ENCODE measurements at regions not wholly inside any gene's neighbourhood (a gene's known extent, or its start where the extent isn't known, plus 50 kb on each side); places are given as distances from the start of the nearest gene placed in this dataset.
A peak's percentile ranks its signal among the peaks of the same experiment; 100 is the strongest.

GRCh38 chr18:3379685-3380084 lies 70.3 kb upstream of the TGIF1 start:
- Histone ChIP-seq H3K27me3 (ENCODE audit: low read length) (no peaks in the 10 kb centered on the region), H3K9ac (ENCODE audit: low read length) (no peak overlapping the region), H4K20me1 (ENCODE audit: low read length) (no peaks in the 10 kb centered on the region), H3F3A (ENCODE audit: low read length, unreplicated experiment) (no peaks in the 10 kb centered on the region), H3K27ac (ENCODE audit: low read length) (no peak overlapping the region), H3K9me3 (ENCODE audit: low read length) (no peaks in the 10 kb centered on the region), H3K4me2 (ENCODE audit: low read length) (no peak overlapping the region), H3K79me2 (ENCODE audit: low read length) (no peaks in the 10 kb centered on the region), H2AFZ (ENCODE audit: low read length) (no peak overlapping the region), H3K4me3 (ENCODE audit: low read length) (no peak overlapping the region), H3K4me1 (ENCODE audit: insufficient read depth, low read length) (peaks cover 13% of the 10 kb centered on the region), H3K9me2 (replicated peaks; ENCODE audit: low read length) (no peaks in the 10 kb centered on the region), H3K36me3 (ENCODE audit: low read depth, low read length) (no peaks in the 10 kb centered on the region)
- intact Hi-C loops (cut with micrococcal nuclease) = no loop called here
- CTCF ChIA-PET = no interaction called here
- POLR2A ChIA-PET (ENCODE audit: unreplicated experiment) = no interaction called here
- ATAC-seq = no peak
- no peak for DNase-seq
- TF ChIP-seq EZH2 (IDR thresholded peaks at IDR 0.05; ENCODE audit: low read length, unreplicated experiment) (no peak), EZH2phosphoT487 (IDR thresholded peaks at IDR 0.05; ENCODE audit: borderline replicate concordance, low read length) (no peak), CTCF (conservative IDR thresholded peaks at IDR 0.05; ENCODE audit: low read depth, low read length) (no peak)
- BruUV-seq (replicated peaks) = no TSS peak

- H3K4me1 ChIP-seq (ENCODE audit: insufficient read depth, low read length) = peaks cover 20% of the 10 kb centered on the region
- H2AFZ ChIP-seq (ENCODE audit: low read length) = no peak overlapping the region
- intact Hi-C loops (cut with micrococcal nuclease) = no loop called here
- H3K4me2 ChIP-seq (ENCODE audit: low read length) = peak overlapping the region; percentile 32
- H3K79me2 ChIP-seq (ENCODE audit: low read length) = no peaks in the 10 kb centered on the region
- ChIA-PET POLR2A (ENCODE audit: unreplicated experiment) (no interaction called here), CTCF (interaction anchor here (0.5 to 0.6 kb wide), 3 partner anchors 29 to 287 kb away, joined by 5 to 10 read pairs (median 5); no protein-coding TSS in a partner anchor)
- TF ChIP-seq CTCF (conservative IDR thresholded peaks at IDR 0.05; ENCODE audit: low read depth, low read length) = peak; percentile 53
- TF ChIP-seq EZH2phosphoT487 (IDR thresholded peaks at IDR 0.05; ENCODE audit: borderline replicate concordance, low read length) = no peak
- H3K36me3 ChIP-seq (ENCODE audit: low read depth, low read length) = no peaks in the 10 kb centered on the region
- no peaks in the 10 kb centered on the region for H3K9me3 ChIP-seq (ENCODE audit: low read length)
- no peaks in the 10 kb centered on the region for H3F3A ChIP-seq (ENCODE audit: low read length, unreplicated experiment)
- H3K4me3 ChIP-seq (ENCODE audit: low read length) = no peak overlapping the region
- H3K9me2 ChIP-seq (replicated peaks; ENCODE audit: low read length) = no peaks in the 10 kb centered on the region
- BruUV-seq (replicated peaks) = no TSS peak
- H3K27ac ChIP-seq (ENCODE audit: low read length) = no peak overlapping the region
- no peak overlapping the region for H3K9ac ChIP-seq (ENCODE audit: low read length)
- ATAC-seq (peak; percentile 86), DNase-seq (peak; percentile 71)
- H4K20me1 ChIP-seq (ENCODE audit: low read length) = no peaks in the 10 kb centered on the region
- H3K27me3 ChIP-seq (ENCODE audit: low read length) = no peaks in the 10 kb centered on the region
Measured at GRCh38 chr18:3380384-3380961, 69.5 kb upstream of the TGIF1 start.

- intact Hi-C loops (cut with micrococcal nuclease) = no loop called here
Measured at GRCh38 chr18:3383381-3383915, 66.5 kb upstream of the TGIF1 start.

More at GRCh38 chr18:3383381-3383915, 66.5 kb upstream of the TGIF1 start:
- no peaks in the 10 kb centered on the region for H3F3A ChIP-seq (ENCODE audit: low read length, unreplicated experiment)
- H3K9ac ChIP-seq (ENCODE audit: low read length) = no peak overlapping the region
- no peak overlapping the region for H3K4me2 ChIP-seq (ENCODE audit: low read length)
- ATAC-seq (no peak), DNase-seq (no peak)
- no peaks in the 10 kb centered on the region for H3K9me2 ChIP-seq (replicated peaks; ENCODE audit: low read length)
- no peaks in the 10 kb centered on the region for H3K27me3 ChIP-seq (ENCODE audit: low read length)
- no peaks in the 10 kb centered on the region for H3K36me3 ChIP-seq (ENCODE audit: low read depth, low read length)
- POLR2A ChIA-PET (ENCODE audit: unreplicated experiment) = no interaction called here
- no peak overlapping the region for H3K4me3 ChIP-seq (ENCODE audit: low read length)
- H2AFZ ChIP-seq (ENCODE audit: low read length) = no peak overlapping the region
- no peaks in the 10 kb centered on the region for H3K79me2 ChIP-seq (ENCODE audit: low read length)
- TF ChIP-seq CTCF (conservative IDR thresholded peaks at IDR 0.05; ENCODE audit: low read depth, low read length) = no peak
- no peak for TF ChIP-seq EZH2phosphoT487 (IDR thresholded peaks at IDR 0.05; ENCODE audit: borderline replicate concordance, low read length)
- TF ChIP-seq EZH2 (IDR thresholded peaks at IDR 0.05; ENCODE audit: low read length, unreplicated experiment) = no peak
- no peaks in the 10 kb centered on the region for H4K20me1 ChIP-seq (ENCODE audit: low read length)
- CTCF ChIA-PET = no interaction called here
- H3K4me1 ChIP-seq (ENCODE audit: insufficient read depth, low read length) = peaks cover 20% of the 10 kb centered on the region
- no peaks in the 10 kb centered on the region for H3K9me3 ChIP-seq (ENCODE audit: low read length)
- no peak overlapping the region for H3K27ac ChIP-seq (ENCODE audit: low read length)
- no TSS peak for BruUV-seq (replicated peaks)
